HG03575 (cell line): ENCODE measurements at regions not wholly inside any gene's neighbourhood (a gene's known extent, or its start where the extent isn't known, plus 50 kb on each side); places are given as distances from the start of the nearest gene placed in this dataset.

Experiments
- ATAC-seq: cut with Tn5 transposase; IDR thresholded peaks from one replicate; pipeline ENCODE4 v1.9.1; 2021; ENCODE audit not compliant: unreplicated experiment, insufficient number of reproducible peaks, low FRiP score; ENCODE audit errors: extremely low read depth

GRCh38 chr17:69810326-69810965 lies 264.6 kb upstream of the KCNJ16 start:
- no peak for ATAC-seq

GRCh38 chr17:69812240-69812837 lies 262.7 kb upstream of the KCNJ16 start:
- no peak for ATAC-seq

- no peak for ATAC-seq
Measured at GRCh38 chr17:69814031-69814430, 261.0 kb upstream of the KCNJ16 start.

- ATAC-seq, result no peak
Measured at GRCh38 chr17:69815406-69815805, 259.6 kb upstream of the KCNJ16 start.

GRCh38 chr17:69818467-69818866 lies 256.6 kb upstream of the KCNJ16 start:
- ATAC-seq, result no peak

GRCh38 chr17:69819316-69820087 lies 255.5 kb upstream of the KCNJ16 start:
- ATAC-seq, result no peak

- ATAC-seq, result no peak
Measured at GRCh38 chr17:69820876-69821473, 254.1 kb upstream of the KCNJ16 start.

GRCh38 chr17:69822314-69822875 lies 252.6 kb upstream of the KCNJ16 start:
- no peak for ATAC-seq

GRCh38 chr17:69828087-69828486 lies 246.9 kb upstream of the KCNJ16 start:
- ATAC-seq, result no peak

- ATAC-seq, result no peak
Measured at GRCh38 chr17:69834494-69834893, 240.5 kb upstream of the KCNJ16 start.

GRCh38 chr17:69851736-69852135 lies 223.3 kb upstream of the KCNJ16 start:
- ATAC-seq, result no peak

GRCh38 chr17:69853541-69854224 lies 221.3 kb upstream of the KCNJ16 start:
- ATAC-seq, result no peak

- no peak for ATAC-seq
Measured at GRCh38 chr17:69854225-69854780, 220.7 kb upstream of the KCNJ16 start.

GRCh38 chr17:69856946-69857345 lies 218.1 kb upstream of the KCNJ16 start:
- no peak for ATAC-seq

- ATAC-seq, result no peak
Measured at GRCh38 chr17:69857412-69857835, 217.6 kb upstream of the KCNJ16 start.

- no peak for ATAC-seq
Measured at GRCh38 chr17:69858460-69858859, 216.6 kb upstream of the KCNJ16 start.

GRCh38 chr17:69860142-69860680 lies 214.8 kb upstream of the KCNJ16 start:
- no peak for ATAC-seq

- no peak for ATAC-seq
Measured at GRCh38 chr17:69864462-69864861, 210.6 kb upstream of the KCNJ16 start.
